ENCODE measurements at regions not wholly inside any gene's neighbourhood (a gene's known extent, or its start where the extent isn't known, plus 50 kb on each side); places are given as distances from the start of the nearest gene placed in this dataset.

- Histone ChIP-seq H3K9me3 (no peaks in the 10 kb centered on the region), H3K4me3 (no peak overlapping the region), H3K4me1 (no peaks in the 10 kb centered on the region), H3K27me3 (ENCODE audit: low read depth) (peaks cover 7% of the 10 kb centered on the region; the same call in 1 of the 2 replicates), H3K36me3 (replicated peaks) (no peaks in the 10 kb centered on the region)
- in situ Hi-C loops (cut with MboI; ENCODE audit: low sequenced_read_pairs) = no loop called here
- no peak for DNase-seq (ENCODE audit: low spot score in 2 of 2)
These were observed 632.0 kb downstream of the BRD1 start for GRCh38 chr22:49195636-49196035.

- H3K4me1 ChIP-seq = no peaks in the 10 kb centered on the region
- H3K9me3 ChIP-seq = no peaks in the 10 kb centered on the region
- no peaks in the 10 kb centered on the region for H3K36me3 ChIP-seq (replicated peaks)
- in situ Hi-C loops (cut with MboI; ENCODE audit: low sequenced_read_pairs) = no loop called here
- DNase-seq (ENCODE audit: low spot score in 2 of 2) = no peak
- H3K4me3 ChIP-seq = no peak overlapping the region
- H3K27me3 ChIP-seq (ENCODE audit: low read depth) = 0 out of 2 replicates have a peak, but pooled peaks cover 4% of the 10 kb centered on the region
These were observed 633.7 kb downstream of the BRD1 start for GRCh38 chr22:49193901-49194465.

GRCh38 chr22:49193348-49193747 is 634.3 kb downstream of the BRD1 start:
- no peaks in the 10 kb centered on the region for H3K9me3 ChIP-seq
- DNase-seq (ENCODE audit: low spot score in 2 of 2) = no peak
- in situ Hi-C loops (cut with MboI; ENCODE audit: low sequenced_read_pairs) = no loop called here
- H3K4me3 ChIP-seq = no peak overlapping the region
- 0 out of 2 replicates have a peak, but pooled peaks cover 4% of the 10 kb centered on the region for H3K27me3 ChIP-seq (ENCODE audit: low read depth)
- H3K4me1 ChIP-seq = no peaks in the 10 kb centered on the region
- no peaks in the 10 kb centered on the region for H3K36me3 ChIP-seq (replicated peaks)

GRCh38 chr22:49192857-49193250 is 634.8 kb downstream of the BRD1 start:
- H3K36me3 ChIP-seq (replicated peaks) = no peaks in the 10 kb centered on the region
- no peaks in the 10 kb centered on the region for H3K9me3 ChIP-seq
- in situ Hi-C loops (cut with MboI; ENCODE audit: low sequenced_read_pairs) = no loop called here
- no peaks in the 10 kb centered on the region for H3K4me1 ChIP-seq
- no peak for DNase-seq (ENCODE audit: low spot score in 2 of 2)
- H3K27me3 ChIP-seq (ENCODE audit: low read depth) = 0 out of 2 replicates have a peak, but pooled peaks cover 4% of the 10 kb centered on the region
- H3K4me3 ChIP-seq = no peak overlapping the region

- H3K4me1 ChIP-seq = no peaks in the 10 kb centered on the region
- H3K4me3 ChIP-seq = no peak overlapping the region
- no peaks in the 10 kb centered on the region for H3K9me3 ChIP-seq
- H3K27me3 ChIP-seq (ENCODE audit: low read depth) = 0 out of 2 replicates have a peak, but pooled peaks cover 4% of the 10 kb centered on the region
- no peak for DNase-seq (ENCODE audit: low spot score in 2 of 2)
- in situ Hi-C loops (cut with MboI; ENCODE audit: low sequenced_read_pairs) = no loop called here
- H3K36me3 ChIP-seq (replicated peaks) = no peaks in the 10 kb centered on the region
These were observed 635.4 kb downstream of the BRD1 start for GRCh38 chr22:49192180-49192856.

GRCh38 chr22:49191506-49191980 is 636.1 kb downstream of the BRD1 start:
- Histone ChIP-seq H3K27me3 (ENCODE audit: low read depth) (no peaks in the 10 kb centered on the region), H3K36me3 (replicated peaks) (no peaks in the 10 kb centered on the region), H3K9me3 (no peaks in the 10 kb centered on the region), H3K4me3 (no peak overlapping the region), H3K4me1 (no peaks in the 10 kb centered on the region)
- in situ Hi-C loops (cut with MboI; ENCODE audit: low sequenced_read_pairs) = no loop called here
- DNase-seq (ENCODE audit: low spot score in 2 of 2) = no peak

- Histone ChIP-seq H3K36me3 (replicated peaks) (no peaks in the 10 kb centered on the region), H3K27me3 (ENCODE audit: low read depth) (no peaks in the 10 kb centered on the region), H3K9me3 (no peaks in the 10 kb centered on the region), H3K4me1 (no peaks in the 10 kb centered on the region), H3K4me3 (no peak overlapping the region)
- DNase-seq (ENCODE audit: low spot score in 2 of 2) = no peak
- in situ Hi-C loops (cut with MboI; ENCODE audit: low sequenced_read_pairs) = no loop called here
These were observed 636.7 kb downstream of the BRD1 start for GRCh38 chr22:49190816-49191505.

- H3K4me3 ChIP-seq = no peak overlapping the region
- DNase-seq (ENCODE audit: low spot score in 2 of 2) = no peak
- no peaks in the 10 kb centered on the region for H3K36me3 ChIP-seq (replicated peaks)
- H3K4me1 ChIP-seq = no peaks in the 10 kb centered on the region
- H3K27me3 ChIP-seq (ENCODE audit: low read depth) = no peaks in the 10 kb centered on the region
- in situ Hi-C loops (cut with MboI; ENCODE audit: low sequenced_read_pairs) = no loop called here
- no peaks in the 10 kb centered on the region for H3K9me3 ChIP-seq
These were observed 637.8 kb downstream of the BRD1 start for GRCh38 chr22:49189871-49190270.

GRCh38 chr22:49188591-49188990 is 639.1 kb downstream of the BRD1 start:
- Histone ChIP-seq H3K4me1 (no peaks in the 10 kb centered on the region), H3K4me3 (no peak overlapping the region), H3K9me3 (no peaks in the 10 kb centered on the region), H3K36me3 (replicated peaks) (no peaks in the 10 kb centered on the region), H3K27me3 (ENCODE audit: low read depth) (no peaks in the 10 kb centered on the region)
- in situ Hi-C loops (cut with MboI; ENCODE audit: low sequenced_read_pairs) = no loop called here
- DNase-seq (ENCODE audit: low spot score in 2 of 2) = no peak

- Histone ChIP-seq H3K9me3 (no peaks in the 10 kb centered on the region), H3K4me1 (no peaks in the 10 kb centered on the region), H3K36me3 (replicated peaks) (no peaks in the 10 kb centered on the region), H3K27me3 (ENCODE audit: low read depth) (no peaks in the 10 kb centered on the region), H3K4me3 (no peak overlapping the region)
- in situ Hi-C loops (cut with MboI; ENCODE audit: low sequenced_read_pairs) = no loop called here
- DNase-seq (ENCODE audit: low spot score in 2 of 2) = no peak
These were observed 639.6 kb downstream of the BRD1 start for GRCh38 chr22:49188091-49188490.

- no peaks in the 10 kb centered on the region for H3K9me3 ChIP-seq
- no peak overlapping the region for H3K4me3 ChIP-seq
- no peaks in the 10 kb centered on the region for H3K27me3 ChIP-seq (ENCODE audit: low read depth)
- in situ Hi-C loops (cut with MboI; ENCODE audit: low sequenced_read_pairs) = no loop called here
- DNase-seq (ENCODE audit: low spot score in 2 of 2) = no peak
- no peaks in the 10 kb centered on the region for H3K4me1 ChIP-seq
- no peaks in the 10 kb centered on the region for H3K36me3 ChIP-seq (replicated peaks)
These were observed 640.9 kb downstream of the BRD1 start for GRCh38 chr22:49186762-49187161.

GRCh38 chr22:49186293-49186692 is 641.4 kb downstream of the BRD1 start:
- Histone ChIP-seq H3K36me3 (replicated peaks) (no peaks in the 10 kb centered on the region), H3K4me1 (no peaks in the 10 kb centered on the region), H3K4me3 (no peak overlapping the region), H3K27me3 (ENCODE audit: low read depth) (no peaks in the 10 kb centered on the region), H3K9me3 (no peaks in the 10 kb centered on the region)
- in situ Hi-C loops (cut with MboI; ENCODE audit: low sequenced_read_pairs) = no loop called here
- DNase-seq (ENCODE audit: low spot score in 2 of 2) = no peak

GRCh38 chr22:49185312-49185969 is 642.2 kb downstream of the BRD1 start:
- in situ Hi-C loops (cut with MboI; ENCODE audit: low sequenced_read_pairs) = no loop called here
- no peaks in the 10 kb centered on the region for H3K27me3 ChIP-seq (ENCODE audit: low read depth)
- H3K36me3 ChIP-seq (replicated peaks) = no peaks in the 10 kb centered on the region
- no peak for DNase-seq (ENCODE audit: low spot score in 2 of 2)
- no peak overlapping the region for H3K4me3 ChIP-seq
- H3K9me3 ChIP-seq = no peaks in the 10 kb centered on the region
- H3K4me1 ChIP-seq = no peaks in the 10 kb centered on the region

- Histone ChIP-seq H3K27me3 (ENCODE audit: low read depth) (no peaks in the 10 kb centered on the region), H3K36me3 (replicated peaks) (no peaks in the 10 kb centered on the region), H3K4me3 (no peak overlapping the region), H3K4me1 (no peaks in the 10 kb centered on the region), H3K9me3 (no peaks in the 10 kb centered on the region)
- in situ Hi-C loops (cut with MboI; ENCODE audit: low sequenced_read_pairs) = no loop called here
- DNase-seq (ENCODE audit: low spot score in 2 of 2) = no peak
These were observed 642.9 kb downstream of the BRD1 start for GRCh38 chr22:49184736-49185135.
